ENCODE measurements at regions not wholly inside any gene's neighbourhood (a gene's known extent, or its start where the extent isn't known, plus 50 kb on each side); places are given as distances from the start of the nearest gene placed in this dataset.

- no peak for DNase-seq (ENCODE audit: low read depth)
- TF ChIP-seq CTCF (IDR thresholded peaks at IDR 0.05; ENCODE audit: insufficient read depth, low read depth, low read length, missing control alignments): no peak
These were observed 116.3 kb upstream of the ADAMTS5 start for GRCh38 chr21:27083144-27083543.

GRCh38 chr21:27082431-27083010 lies 115.6 kb upstream of the ADAMTS5 start:
- no peak overlapping the region for H3K4me3 ChIP-seq (ENCODE audit: low read length)
- no peak for DNase-seq (ENCODE audit: low read depth)
- no peak for TF ChIP-seq CTCF (IDR thresholded peaks at IDR 0.05; ENCODE audit: insufficient read depth, low read depth, low read length, missing control alignments)

More at GRCh38 chr21:27083144-27083543, 116.3 kb upstream of the ADAMTS5 start:
- H3K4me3 ChIP-seq (ENCODE audit: low read length): no peak overlapping the region

GRCh38 chr21:27079636-27080240 lies 112.8 kb upstream of the ADAMTS5 start:
- DNase-seq (ENCODE audit: low read depth): no peak
- H3K4me3 ChIP-seq (ENCODE audit: low read length): no peak overlapping the region
- no peak for TF ChIP-seq CTCF (IDR thresholded peaks at IDR 0.05; ENCODE audit: insufficient read depth, low read depth, low read length, missing control alignments)

GRCh38 chr21:27078915-27079314 lies 112.0 kb upstream of the ADAMTS5 start:
- TF ChIP-seq CTCF (IDR thresholded peaks at IDR 0.05; ENCODE audit: insufficient read depth, low read depth, low read length, missing control alignments): no peak
- no peak for DNase-seq (ENCODE audit: low read depth)
- no peak overlapping the region for H3K4me3 ChIP-seq (ENCODE audit: low read length)

GRCh38 chr21:27077501-27077900 lies 110.6 kb upstream of the ADAMTS5 start:
- TF ChIP-seq CTCF (IDR thresholded peaks at IDR 0.05; ENCODE audit: insufficient read depth, low read depth, low read length, missing control alignments): no peak
- DNase-seq (ENCODE audit: low read depth): no peak
- H3K4me3 ChIP-seq (ENCODE audit: low read length): no peak overlapping the region

- no peak overlapping the region for H3K4me3 ChIP-seq (ENCODE audit: low read length)
- DNase-seq (ENCODE audit: low read depth): no peak
- TF ChIP-seq CTCF (IDR thresholded peaks at IDR 0.05; ENCODE audit: insufficient read depth, low read depth, low read length, missing control alignments): no peak
These were observed 109.1 kb upstream of the ADAMTS5 start for GRCh38 chr21:27076025-27076424.
